ENCODE measurements at regions not wholly inside any gene's neighbourhood (a gene's known extent, or its start where the extent isn't known, plus 50 kb on each side); places are given as distances from the start of the nearest gene placed in this dataset.
"Not testable (repeated sequence)": the region's sequence is repeated elsewhere in the genome, so short reads cannot be mapped to it uniquely, and the experiment has no call there.

DNA sequence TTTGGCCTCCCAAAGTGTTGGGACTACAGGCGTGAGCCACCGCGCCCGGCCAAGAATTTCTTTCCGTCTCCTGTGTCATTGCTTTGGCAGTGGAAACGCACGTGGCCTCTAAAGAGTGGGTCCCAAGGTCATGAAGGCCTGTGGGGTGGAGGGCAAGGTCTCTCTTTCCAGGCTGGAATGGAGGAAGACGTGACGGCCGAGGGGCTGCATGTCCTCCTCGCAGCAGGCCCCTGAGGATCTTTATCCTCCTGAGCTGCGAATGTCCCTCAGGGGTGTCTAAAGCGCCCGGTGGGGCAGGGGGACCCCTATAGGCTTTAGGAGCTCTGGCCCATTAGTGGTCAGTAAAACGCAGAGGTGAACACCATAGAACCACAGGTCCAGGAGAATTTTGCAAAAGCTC is 118.5 kb downstream of the CCDC74A start:
- TF ChIP-seq, protein P1, sequence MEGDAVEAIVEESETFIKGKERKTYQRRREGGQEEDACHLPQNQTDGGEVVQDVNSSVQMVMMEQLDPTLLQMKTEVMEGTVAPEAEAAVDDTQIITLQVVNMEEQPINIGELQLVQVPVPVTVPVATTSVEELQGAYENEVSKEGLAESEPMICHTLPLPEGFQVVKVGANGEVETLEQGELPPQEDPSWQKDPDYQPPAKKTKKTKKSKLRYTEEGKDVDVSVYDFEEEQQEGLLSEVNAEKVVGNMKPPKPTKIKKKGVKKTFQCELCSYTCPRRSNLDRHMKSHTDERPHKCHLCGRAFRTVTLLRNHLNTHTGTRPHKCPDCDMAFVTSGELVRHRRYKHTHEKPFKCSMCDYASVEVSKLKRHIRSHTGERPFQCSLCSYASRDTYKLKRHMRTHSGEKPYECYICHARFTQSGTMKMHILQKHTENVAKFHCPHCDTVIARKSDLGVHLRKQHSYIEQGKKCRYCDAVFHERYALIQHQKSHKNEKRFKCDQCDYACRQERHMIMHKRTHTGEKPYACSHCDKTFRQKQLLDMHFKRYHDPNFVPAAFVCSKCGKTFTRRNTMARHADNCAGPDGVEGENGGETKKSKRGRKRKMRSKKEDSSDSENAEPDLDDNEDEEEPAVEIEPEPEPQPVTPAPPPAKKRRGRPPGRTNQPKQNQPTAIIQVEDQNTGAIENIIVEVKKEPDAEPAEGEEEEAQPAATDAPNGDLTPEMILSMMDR (IDR thresholded peaks at IDR 0.05; ENCODE audit: low read length) = not testable (repeated sequence)
- TF ChIP-seq EZH2 (optimal IDR thresholded peaks at IDR 0.05; ENCODE audit: low read depth, low read length) = not testable (repeated sequence)

Data from MM.1S (cell line).